ENCODE measurements at regions not wholly inside any gene's neighbourhood (a gene's known extent, or its start where the extent isn't known, plus 50 kb on each side); places are given as distances from the start of the nearest gene placed in this dataset.

- no peak overlapping the region for H2BK20ac ChIP-seq (ENCODE audit: low read length)
- no peak overlapping the region for H3K56ac ChIP-seq (replicated peaks; ENCODE audit: insufficient read length, low read depth, low read length)
- H2BK120ac ChIP-seq (replicated peaks; ENCODE audit: low read depth, low read length): no peak overlapping the region
- ChIA-PET CTCF (ENCODE audit: partially characterized antibody) (no interaction called here), POLR2A (ENCODE audit: partially characterized antibody) (no interaction called here)
- no peak overlapping the region for H2BK5ac ChIP-seq (ENCODE audit: low read depth, low read length)
- no peak overlapping the region for H3K4me3 ChIP-seq (ENCODE audit: extremely low read depth in 1 of 4, insufficient read depth in 2 of 4, low read depth in 3 of 4, low read length in 4 of 4)
- H2BK15ac ChIP-seq (ENCODE audit: low read length): no peak overlapping the region
- H3K23ac ChIP-seq (ENCODE audit: insufficient read length): no peak overlapping the region
- DNase-seq (ENCODE audit: low read depth in 1 of 2, low spot score in 2 of 2): no peak
- TF ChIP-seq MAX (IDR thresholded peaks at IDR 0.05) (no peak), EZH2 (IDR thresholded peaks at IDR 0.05; ENCODE audit: low read depth, low read length, severe bottlenecking) (no peak), SAP30 (IDR thresholded peaks at IDR 0.05; ENCODE audit: insufficient read depth, insufficient replicate concordance, low read length) (no peak), JUND (IDR thresholded peaks at IDR 0.05; ENCODE audit: low read length) (no peak), SP1 (IDR thresholded peaks at IDR 0.05; ENCODE audit: low read depth, low read length) (no peak), YY1 (IDR thresholded peaks at IDR 0.05; ENCODE audit: low read depth, low read length) (no peak), RNF2 (IDR thresholded peaks at IDR 0.05; ENCODE audit: borderline replicate concordance, low read depth, low read length, missing control alignments, poor library complexity, severe bottlenecking) (no peak), TBP (IDR thresholded peaks at IDR 0.05; ENCODE audit: low read depth, low read length) (no peak), SUZ12 (IDR thresholded peaks at IDR 0.05; ENCODE audit: low read length) (no peak), HDAC6 (IDR thresholded peaks at IDR 0.05; ENCODE audit: low read depth, low read length) (no peak), CEBPB (IDR thresholded peaks at IDR 0.05; ENCODE audit: low read depth, low read length) (no peak), SRF (IDR thresholded peaks at IDR 0.05; ENCODE audit: low read depth, low read length) (no peak), ATF2 (IDR thresholded peaks at IDR 0.05; ENCODE audit: low read length) (no peak)
- H3K4me2 ChIP-seq (ENCODE audit: insufficient read depth in 1 of 2, low read depth in 2 of 2, low read length in 2 of 2): no peak overlapping the region
- no peak for FAIRE-seq
- H4K91ac ChIP-seq (replicated peaks; ENCODE audit: insufficient read length, low read length): no peak overlapping the region
- no peaks in the 10 kb centered on the region for H3K4me1 ChIP-seq (replicated peaks in 1 of 4; ENCODE audit: control insufficient read depth in 3 of 4, insufficient read depth in 4 of 4, low read length in 3 of 4)
- H4K8ac ChIP-seq (ENCODE audit: extremely low read depth, insufficient read depth, low read length): no peak overlapping the region
- no peaks in the 10 kb centered on the region for H3K23me2 ChIP-seq (ENCODE audit: low read depth, low read length)
- no peak overlapping the region for H2AK5ac ChIP-seq (ENCODE audit: low read depth, low read length)
- no peaks in the 10 kb centered on the region for H3K79me1 ChIP-seq (ENCODE audit: low read depth, low read length)
- 85% methylated on average over 2 of the region's 2 CpGs; no CpG with 5 or more reads in 1 of the 2 experiments for WGBS, 2 experiments (ENCODE audit: extremely low coverage in 1 of 2, insufficient coverage in 1 of 2, insufficient read length in 1 of 2, insufficient replicate concordance in 2 of 2, low coverage in 1 of 2, low lambda C conversion rate in 2 of 2, missing lambda C conversion rate in 1 of 2)
- no peaks in the 10 kb centered on the region for H3K36me3 ChIP-seq (ENCODE audit: control insufficient read depth in 2 of 4, insufficient read depth in 4 of 4, low read length in 3 of 4)
- no peaks in the 10 kb centered on the region for H3K27me3 ChIP-seq (replicated peaks in 1 of 4; ENCODE audit: control insufficient read depth in 3 of 4, extremely low read depth in 1 of 4, insufficient read depth in 3 of 4, low read length in 3 of 4)
- no peaks in the 10 kb centered on the region for H4K20me1 ChIP-seq (replicated peaks in 1 of 2; ENCODE audit: control insufficient read depth in 1 of 2, insufficient read depth in 2 of 2, low read length in 2 of 2)
- no peaks in the 10 kb centered on the region for H3K79me2 ChIP-seq (ENCODE audit: control insufficient read depth in 1 of 2, insufficient read depth in 2 of 2, low read length in 2 of 2)
- H2BK12ac ChIP-seq (ENCODE audit: low read depth, low read length): no peak overlapping the region
- no peak overlapping the region for H3K18ac ChIP-seq (ENCODE audit: extremely low read depth, low read length)
- H3K9me3 ChIP-seq (ENCODE audit: insufficient read depth in 2 of 2, low read depth in 1 of 2, low read length in 1 of 2): no peaks in the 10 kb centered on the region
- no peak overlapping the region for H3K9ac ChIP-seq (replicated peaks in 1 of 4; ENCODE audit: extremely low read depth in 1 of 4, low read depth in 3 of 4, low read length in 3 of 4)
- H3K27ac ChIP-seq (ENCODE audit: low read depth, low read length): no peak overlapping the region
- no peak overlapping the region for H2AFZ ChIP-seq (ENCODE audit: low read length)
- H3K4ac ChIP-seq (replicated peaks; ENCODE audit: insufficient read length, low read depth, low read length): no peak overlapping the region
- H4K5ac ChIP-seq (ENCODE audit: insufficient read length, low read depth, low read length): no peak overlapping the region
- no peak overlapping the region for H3K14ac ChIP-seq (ENCODE audit: insufficient read length)
Measured at GRCh38 chr1:168420177-168420576, 123.6 kb downstream of the XCL2 start.

Measured in H1 (cell line).